HL-60 (cell line): ENCODE measurements at regions not wholly inside any gene's neighbourhood (a gene's known extent, or its start where the extent isn't known, plus 50 kb on each side); places are given as distances from the start of the nearest gene placed in this dataset.

Experiments
- DNase-seq, 2 experiments: peaks; one replicate each; pipeline ENCODE4 v3.0.0-alpha.2; 2010 to 2020; ENCODE audit warnings: low read depth in 1 of 2, low spot score in 1 of 2
- H3K27ac ChIP-seq: fragments of 250-450 bp; sonication (Bioruptor Pico); replicated peaks from 2 replicates; pipeline ENCODE4 v1.5.1; 2020; ENCODE audit warnings: mild to moderate bottlenecking, moderate library complexity
- H3K27me3 ChIP-seq: fragments of 250-450 bp; sonication (Bioruptor Pico); 2 replicates; pipeline ENCODE4 v1.5.1; 2021; ENCODE audit warnings: mild to moderate bottlenecking, moderate library complexity; ENCODE audit not compliant: insufficient read depth, poor library complexity, severe bottlenecking
- H3K4me3 ChIP-seq: replicated peaks from 2 replicates; pipeline ENCODE4 v1.5.1; 2011; ENCODE audit warnings: mild to moderate bottlenecking, control low read depth, low read length; ENCODE audit not compliant: insufficient read depth
- CTCF ChIP-seq: IDR thresholded peaks from one replicate; pipeline ENCODE4 v1.5.1; 2011; ENCODE audit warnings: low read length, control low read depth, inconsistent platforms; ENCODE audit not compliant: insufficient read depth
- GABPA ChIP-seq: IDR thresholded peaks from 2 replicates; pipeline ENCODE4 v1.6.1; 2012; ENCODE audit warnings: low read depth
- POLR2AphosphoS5 ChIP-seq: IDR thresholded peaks from 2 replicates; pipeline ENCODE4 v1.6.1; 2012; ENCODE audit warnings: low read depth
- REST ChIP-seq: IDR thresholded peaks from 2 replicates; pipeline ENCODE4 v1.6.1; 2012; ENCODE audit warnings: low read depth; ENCODE audit not compliant: insufficient replicate concordance
- SPI1 ChIP-seq: IDR thresholded peaks from 2 replicates; pipeline ENCODE4 v1.6.1; 2012; ENCODE audit warnings: low read depth, mild to moderate bottlenecking, borderline replicate concordance

DNA sequence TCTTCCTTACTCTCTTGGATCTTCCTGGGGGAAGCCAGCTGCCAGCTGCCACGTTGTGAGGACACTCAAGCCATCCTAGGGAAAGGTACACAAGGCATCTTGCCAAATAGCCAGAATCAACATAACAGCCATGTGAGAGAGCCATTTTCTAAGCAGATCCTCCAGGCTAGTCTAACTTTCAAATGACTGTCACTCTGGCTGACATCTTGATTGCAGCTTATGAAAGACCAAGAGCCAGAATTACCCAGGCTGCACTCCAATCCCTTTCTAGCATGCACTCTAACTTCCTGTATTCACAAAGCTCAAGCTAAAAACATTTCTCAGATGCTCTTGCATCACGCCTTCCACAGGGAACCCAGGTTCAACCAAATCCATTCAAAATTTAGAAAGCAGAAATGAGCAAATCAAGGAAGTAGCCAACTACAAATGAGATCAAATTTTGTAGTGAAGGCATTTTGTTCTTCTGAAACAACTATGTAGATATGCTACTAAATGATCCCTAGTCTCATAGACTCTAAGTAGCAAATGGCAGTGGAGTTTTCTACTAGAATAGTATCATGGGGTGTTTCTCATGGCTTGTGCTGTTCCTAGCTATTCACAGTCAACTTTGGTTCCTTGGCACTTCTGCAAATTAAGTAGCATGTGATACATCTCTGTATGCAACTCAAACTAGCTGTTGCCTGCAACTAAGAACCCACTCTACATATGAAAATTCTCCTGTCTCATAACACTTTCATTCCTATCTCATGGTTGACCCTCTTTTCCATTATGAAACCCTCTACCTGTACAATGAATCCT lies 281.9 kb downstream of the ZEB2 start:
- H3K4me3 ChIP-seq = no peak overlapping the region
- TF ChIP-seq GABPA (no peak), REST (no peak), SPI1 (peak; percentile 84), CTCF (no peak), POLR2AphosphoS5 (no peak)
- H3K27me3 ChIP-seq = no peaks in the 10 kb centered on the region
- H3K27ac ChIP-seq = peak overlapping the region; percentile 65
- peak; percentile 30 to 89 for DNase-seq

DNA sequence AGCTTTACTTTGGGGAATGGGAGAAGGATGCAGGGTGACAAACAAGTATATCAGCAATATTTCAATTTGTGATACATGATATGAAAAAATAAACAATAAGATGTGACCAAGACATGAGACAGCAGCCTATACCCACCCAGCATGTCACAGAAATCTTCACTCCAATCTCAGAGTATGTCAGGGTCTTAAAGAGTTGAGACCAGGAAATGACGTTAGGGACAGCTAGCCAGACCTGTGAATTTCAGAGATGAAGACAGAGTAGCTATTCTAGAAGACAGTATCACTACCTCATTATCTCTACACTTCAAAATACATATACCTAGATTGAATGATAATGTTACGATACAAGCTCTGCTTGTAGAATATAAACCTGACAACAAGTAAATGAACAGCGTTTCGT lies 282.8 kb downstream of the ZEB2 start:
- no peak for DNase-seq
- Histone ChIP-seq H3K27ac (peak overlapping the region; percentile 65), H3K4me3 (no peak overlapping the region), H3K27me3 (no peaks in the 10 kb centered on the region)
- TF ChIP-seq POLR2AphosphoS5 (no peak), GABPA (no peak), CTCF (no peak)

DNA sequence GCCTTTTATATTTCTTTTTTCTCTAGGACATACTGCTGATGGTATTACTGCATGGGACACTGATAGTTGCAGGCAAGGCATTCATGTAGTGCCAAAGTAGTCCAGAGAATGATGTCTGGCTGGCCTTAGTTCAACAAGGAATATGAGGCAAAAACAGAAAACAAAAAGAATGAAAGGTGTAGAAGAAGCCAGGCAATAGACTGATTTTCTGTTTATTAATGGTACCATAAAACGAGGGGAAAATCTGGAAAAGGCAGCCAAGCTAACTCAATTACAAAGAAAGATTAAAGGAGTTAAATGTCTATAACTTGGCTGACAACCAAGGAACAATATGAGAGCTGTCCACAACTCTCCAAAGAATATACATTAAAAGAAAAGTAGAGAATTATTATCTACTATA lies 284.9 kb downstream of the ZEB2 start:
- no peak for DNase-seq
- H3K4me3 ChIP-seq = no peak overlapping the region
- no peak overlapping the region for H3K27ac ChIP-seq
- no peaks in the 10 kb centered on the region for H3K27me3 ChIP-seq
- TF ChIP-seq REST = no peak
- TF ChIP-seq GABPA = no peak
- TF ChIP-seq CTCF = no peak
- TF ChIP-seq SPI1 = no peak
- no peak for TF ChIP-seq POLR2AphosphoS5

DNA sequence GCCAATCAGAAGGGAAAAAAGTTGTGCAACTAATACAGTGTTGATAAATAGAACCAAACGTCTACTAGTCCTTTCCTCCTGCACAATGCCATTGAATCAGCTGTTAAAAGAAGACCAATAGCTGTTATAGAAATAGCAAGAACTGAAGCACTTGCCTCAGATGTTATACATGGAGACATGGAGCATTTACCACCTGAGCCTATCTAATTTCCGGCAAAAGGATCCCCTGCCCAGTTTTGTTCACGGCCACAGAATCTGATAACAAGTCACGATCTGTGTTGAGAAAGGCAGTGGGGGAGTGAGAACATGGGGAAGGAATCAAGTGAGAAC lies 285.4 kb downstream of the ZEB2 start:
- no peak overlapping the region for H3K4me3 ChIP-seq
- H3K27ac ChIP-seq = no peak overlapping the region
- DNase-seq = no peak
- no peak for TF ChIP-seq REST
- TF ChIP-seq GABPA = no peak
- no peak for TF ChIP-seq SPI1
- TF ChIP-seq POLR2AphosphoS5 = no peak
- TF ChIP-seq CTCF = no peak
- H3K27me3 ChIP-seq = no peaks in the 10 kb centered on the region
